Omental fat pad (tissue), 3 donors: ENCODE measurements at regions not wholly inside any gene's neighbourhood (a gene's known extent, or its start where the extent isn't known, plus 50 kb on each side); places are given as distances from the start of the nearest gene placed in this dataset.

Experiments
- ATAC-seq: fragments of 150-250 bp; one replicate; pipeline ENCODE4 v1.9.1; 2016; ENCODE audit warnings: mild to moderate bottlenecking, moderate library complexity; ENCODE audit not compliant: low FRiP score
- DNase-seq: peaks from one replicate; pipeline ENCODE4 v3.0.0-alpha.2; 2019; ENCODE audit warnings: low spot score
- CTCF ChIP-seq, 3 donors: fragments of 450-650 bp; IDR thresholded peaks; one replicate each; pipeline ENCODE4 v1.5.1; 2016 to 2017; ENCODE audit warnings: antibody characterized with exemption in 3 of 3, mild to moderate bottlenecking in 3 of 3, moderate library complexity in 2 of 3

DNA sequence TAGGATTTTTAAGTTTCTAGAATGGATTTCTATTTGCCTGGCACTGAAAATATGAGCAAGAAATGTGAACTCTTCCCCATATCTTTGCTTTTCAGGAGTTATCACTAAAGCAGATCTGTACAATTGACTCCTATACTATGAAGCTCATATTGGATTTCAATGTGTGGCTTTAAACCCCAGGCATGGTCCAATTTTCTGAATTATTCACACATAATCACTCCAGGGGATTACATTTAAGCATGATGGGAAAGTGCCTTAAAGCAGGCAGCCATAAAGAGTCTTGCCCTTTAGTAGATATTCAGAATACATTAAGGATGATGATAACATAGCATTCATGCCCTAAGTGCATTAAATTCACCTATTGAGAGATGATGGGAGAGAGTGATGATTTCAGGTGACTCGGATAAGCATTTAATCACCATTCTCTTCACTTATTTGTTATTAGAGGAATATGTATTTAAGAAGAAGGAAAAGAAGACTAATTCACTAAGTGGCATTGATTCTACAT is 331.8 kb upstream of the ROBO1 start:
- DNase-seq (no peak), ATAC-seq (no peak)
- TF ChIP-seq CTCF (IDR thresholded peaks at IDR 0.05) = no peak

- no peak for TF ChIP-seq CTCF (IDR thresholded peaks at IDR 0.05)
- ATAC-seq = no peak
- DNase-seq = no peak
Measured at GRCh38 chr3:80097674-80098073, 329.9 kb upstream of the ROBO1 start.

GRCh38 chr3:80096909-80097308 is 329.1 kb upstream of the ROBO1 start:
- TF ChIP-seq CTCF (IDR thresholded peaks at IDR 0.05) = no peak
- no peak for DNase-seq
- ATAC-seq = no peak

GRCh38 chr3:80094589-80094988 is 326.8 kb upstream of the ROBO1 start:
- no peak for DNase-seq
- TF ChIP-seq CTCF (IDR thresholded peaks at IDR 0.05) = no peak
- ATAC-seq = no peak

DNA sequence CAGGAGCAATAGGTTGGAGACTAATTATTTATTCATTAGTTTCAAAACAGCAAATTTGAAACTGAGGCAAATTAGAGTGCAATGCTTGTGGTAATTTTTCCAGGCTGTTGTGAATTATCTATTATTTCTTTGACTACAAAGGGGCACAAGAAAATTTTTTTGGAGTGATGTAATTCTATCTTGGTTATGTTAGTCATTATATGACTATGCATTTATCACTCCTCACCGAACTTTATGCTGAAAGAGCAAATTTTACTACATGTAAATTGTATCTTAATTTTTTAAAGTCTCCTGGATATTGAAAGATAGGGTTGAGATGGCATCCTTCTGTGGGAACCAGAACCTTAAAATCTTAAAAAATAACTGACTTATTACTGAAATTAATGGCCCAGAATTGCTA is 320.0 kb upstream of the ROBO1 start:
- no peak for TF ChIP-seq CTCF (IDR thresholded peaks at IDR 0.05)
- DNase-seq (no peak), ATAC-seq (no peak)

DNA sequence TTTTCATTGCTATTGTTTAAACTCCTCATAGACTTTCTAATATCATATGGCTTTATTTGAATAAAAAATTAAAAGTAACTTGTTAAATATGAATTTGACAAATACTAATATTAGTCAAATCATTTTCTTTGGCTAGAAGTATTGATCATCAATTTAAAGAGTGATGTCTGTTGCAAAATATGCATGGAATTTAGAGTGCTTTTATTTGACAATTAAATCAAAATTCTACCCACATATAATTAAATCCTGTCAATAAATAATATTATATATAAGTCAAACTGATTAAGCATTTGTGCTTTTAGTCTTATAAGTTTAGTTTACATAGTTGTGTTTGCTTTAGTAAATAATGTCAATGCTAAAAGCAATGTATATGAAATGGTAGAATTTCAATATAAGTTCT is 318.6 kb upstream of the ROBO1 start:
- DNase-seq = no peak
- ATAC-seq = no peak
- no peak for TF ChIP-seq CTCF (IDR thresholded peaks at IDR 0.05)

GRCh38 chr3:80079886-80080285 is 312.1 kb upstream of the ROBO1 start:
- ATAC-seq (no peak), DNase-seq (no peak)
- no peak for TF ChIP-seq CTCF (IDR thresholded peaks at IDR 0.05)
